ENCODE measurements at regions not wholly inside any gene's neighbourhood (a gene's known extent, or its start where the extent isn't known, plus 50 kb on each side); places are given as distances from the start of the nearest gene placed in this dataset.
A peak's percentile ranks its signal among the peaks of the same experiment; 100 is the strongest.
"Not testable (repeated sequence)": the region's sequence is repeated elsewhere in the genome, so short reads cannot be mapped to it uniquely, and the experiment has no call there.

GRCh38 chr12:74339211-74339610 lies 198.4 kb upstream of the ATXN7L3B start:
- ATAC-seq (no peak), DNase-seq (ENCODE audit: low spot score in 2 of 2) (no peak)
- H3K36me3 Mint-ChIP-seq: no peaks in the 10 kb centered on the region
- H3K4me3 Mint-ChIP-seq: no peak overlapping the region
- H3K4me1 Mint-ChIP-seq: no peaks in the 10 kb centered on the region
- H3K27ac Mint-ChIP-seq: no peak overlapping the region
- no peaks in the 10 kb centered on the region for H3K9me3 Mint-ChIP-seq

DNA sequence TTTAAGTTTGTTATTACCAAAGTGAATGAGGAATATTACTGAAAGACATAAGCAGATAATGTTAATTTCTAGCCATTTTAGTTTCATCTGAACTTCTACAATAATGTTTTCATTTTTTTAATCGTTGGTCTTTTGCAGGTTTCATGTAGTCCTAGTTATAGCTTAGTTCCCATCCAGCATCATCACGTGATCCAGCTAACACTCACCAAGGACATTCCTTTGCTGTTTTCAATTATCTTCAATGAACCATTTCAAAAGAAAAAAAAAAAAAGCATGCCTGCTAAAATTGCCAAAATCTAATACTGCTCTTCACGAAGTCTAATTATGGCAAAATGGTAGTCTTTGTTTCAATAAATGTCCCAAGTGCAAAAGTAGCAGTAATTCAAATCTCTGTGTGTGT lies 187.7 kb upstream of the ATXN7L3B start:
- Mint-ChIP-seq H3K9me3 (no peaks in the 10 kb centered on the region), H3K27ac (no peak overlapping the region), H3K4me3 (no peak overlapping the region), H3K36me3 (no peaks in the 10 kb centered on the region), H3K4me1 (no peaks in the 10 kb centered on the region)
- ATAC-seq (no peak), DNase-seq (ENCODE audit: low spot score in 2 of 2) (no peak)

- Mint-ChIP-seq H3K36me3 (no peaks in the 10 kb centered on the region), H3K4me1 (no peaks in the 10 kb centered on the region), H3K27ac (no peak overlapping the region), H3K4me3 (no peak overlapping the region), H3K9me3 (no peaks in the 10 kb centered on the region)
- ATAC-seq (peak; percentile 42), DNase-seq (ENCODE audit: low spot score in 2 of 2) (no peak)
Observed at GRCh38 chr12:74365178-74365964, 172.3 kb upstream of the ATXN7L3B start.

DNA sequence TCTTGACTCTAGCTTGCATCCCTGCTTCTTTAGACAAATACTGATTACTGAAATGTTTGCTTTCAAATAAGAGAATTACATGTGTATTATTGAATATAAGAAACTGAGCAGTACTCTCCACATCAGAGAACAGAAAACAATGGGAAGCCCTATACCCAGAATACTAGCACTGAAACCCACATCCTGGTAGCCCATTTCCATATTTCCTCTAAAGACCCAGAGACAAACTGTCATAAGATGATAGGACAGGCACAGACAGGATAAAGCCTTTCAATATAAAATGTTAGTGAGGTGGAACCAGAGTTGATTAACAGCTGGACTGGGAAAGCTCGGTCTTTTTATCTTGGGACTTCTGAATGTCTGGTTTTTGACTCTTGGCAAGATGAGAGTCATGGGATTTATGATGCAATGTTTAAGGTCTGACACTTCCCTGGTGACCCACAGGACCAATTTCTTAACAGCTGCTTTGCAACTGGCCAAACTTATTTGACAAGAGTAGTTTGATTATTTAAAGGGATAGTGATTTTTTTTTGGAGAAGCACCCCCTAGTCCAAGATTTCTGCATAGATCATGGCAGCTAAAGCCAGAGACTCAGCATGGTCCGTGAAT lies 166.9 kb upstream of the ATXN7L3B start:
- no peaks in the 10 kb centered on the region for H3K36me3 Mint-ChIP-seq
- H3K4me3 Mint-ChIP-seq: no peak overlapping the region
- no peak overlapping the region for H3K27ac Mint-ChIP-seq
- ATAC-seq (no peak), DNase-seq (ENCODE audit: low spot score in 2 of 2) (no peak)
- no peaks in the 10 kb centered on the region for H3K9me3 Mint-ChIP-seq
- no peaks in the 10 kb centered on the region for H3K4me1 Mint-ChIP-seq

GRCh38 chr12:74379114-74379513 lies 158.5 kb upstream of the ATXN7L3B start:
- Mint-ChIP-seq H3K36me3 (no peaks in the 10 kb centered on the region), H3K27ac (no peak overlapping the region), H3K9me3 (no peaks in the 10 kb centered on the region), H3K4me1 (no peaks in the 10 kb centered on the region), H3K4me3 (no peak overlapping the region)
- DNase-seq (ENCODE audit: low spot score in 2 of 2): no peak
- no peak for ATAC-seq

DNA sequence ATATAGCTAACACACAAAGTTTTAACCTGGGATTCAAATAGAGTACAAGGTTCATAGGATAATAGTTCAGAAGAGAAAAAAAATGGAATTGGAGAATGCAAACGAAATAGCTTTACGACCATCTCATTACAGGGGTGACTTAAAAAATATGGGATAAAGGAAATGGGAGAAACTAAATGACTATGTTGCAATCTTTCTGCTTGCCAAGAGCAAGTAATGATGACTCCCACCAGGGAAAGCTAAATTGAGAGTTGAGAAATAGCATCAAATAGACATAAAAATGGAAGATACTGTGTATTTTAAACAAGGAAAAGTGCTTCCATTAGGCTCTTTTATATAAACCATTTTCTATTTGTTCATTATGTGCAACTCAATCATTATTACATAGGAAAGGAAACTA lies 155.7 kb upstream of the ATXN7L3B start:
- Mint-ChIP-seq H3K4me3 (no peak overlapping the region), H3K9me3 (peaks cover 2% of the 10 kb centered on the region), H3K4me1 (no peaks in the 10 kb centered on the region), H3K27ac (no peak overlapping the region), H3K36me3 (no peaks in the 10 kb centered on the region)
- DNase-seq (ENCODE audit: low spot score in 2 of 2) (no peak), ATAC-seq (no peak)

GRCh38 chr12:74382983-74383382 lies 154.7 kb upstream of the ATXN7L3B start:
- ATAC-seq: no peak
- peaks cover 2% of the 10 kb centered on the region for H3K9me3 Mint-ChIP-seq

DNA sequence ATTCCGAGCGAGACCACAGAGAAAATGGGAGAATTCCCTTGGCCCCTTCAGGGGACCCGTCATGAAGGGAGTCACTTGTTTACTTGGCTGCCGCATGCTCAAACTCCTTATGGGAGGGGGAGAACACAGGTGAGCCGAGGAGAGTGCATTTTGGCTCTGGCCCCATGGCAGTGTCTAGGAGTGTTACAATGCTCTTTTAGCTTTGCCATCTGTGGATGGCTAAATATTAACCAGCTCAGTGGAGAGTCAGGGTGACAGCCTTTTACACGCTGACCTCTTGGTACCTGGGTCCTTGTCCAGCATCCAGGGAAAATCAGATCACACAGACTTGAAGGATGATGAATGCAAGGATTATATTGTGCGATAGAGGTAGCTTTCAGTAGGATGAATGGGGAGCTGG lies 146.4 kb upstream of the ATXN7L3B start:
- no peak for DNase-seq (ENCODE audit: low spot score in 2 of 2)
- H3K27ac Mint-ChIP-seq: no peak overlapping the region
- peak; percentile 43 for ATAC-seq
- no peak overlapping the region for H3K4me3 Mint-ChIP-seq
- H3K4me1 Mint-ChIP-seq: no peaks in the 10 kb centered on the region
- no peaks in the 10 kb centered on the region for H3K9me3 Mint-ChIP-seq
- H3K36me3 Mint-ChIP-seq: no peaks in the 10 kb centered on the region

More at GRCh38 chr12:74382983-74383382, 154.7 kb upstream of the ATXN7L3B start:
- H3K27ac Mint-ChIP-seq: no peak overlapping the region
- no peaks in the 10 kb centered on the region for H3K36me3 Mint-ChIP-seq
- DNase-seq (ENCODE audit: low spot score in 2 of 2): no peak
- no peak overlapping the region for H3K4me3 Mint-ChIP-seq
- H3K4me1 Mint-ChIP-seq: no peaks in the 10 kb centered on the region

DNA sequence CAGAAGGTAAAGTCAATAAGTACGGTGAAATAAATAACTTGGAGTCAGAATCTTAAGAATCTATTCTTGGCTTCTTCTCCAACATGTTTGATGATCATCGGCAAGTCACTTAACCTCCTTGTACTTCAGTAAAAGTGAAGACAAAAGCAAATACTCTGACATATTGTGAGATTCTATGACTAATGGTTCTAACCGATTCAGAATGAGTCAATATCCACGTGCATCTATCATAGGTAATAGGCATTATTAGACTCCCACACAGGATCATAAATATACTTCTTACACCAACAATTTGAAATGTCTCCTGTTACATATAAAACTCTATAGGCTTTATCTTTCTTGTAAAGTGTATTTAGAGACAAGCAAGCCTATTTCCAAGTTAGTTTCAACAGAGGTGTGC lies 144.4 kb upstream of the ATXN7L3B start:
- no peak for ATAC-seq
- no peaks in the 10 kb centered on the region for H3K36me3 Mint-ChIP-seq
- no peak for DNase-seq (ENCODE audit: low spot score in 2 of 2)
- no peaks in the 10 kb centered on the region for H3K4me1 Mint-ChIP-seq
- no peaks in the 10 kb centered on the region for H3K9me3 Mint-ChIP-seq
- H3K27ac Mint-ChIP-seq: no peak overlapping the region
- H3K4me3 Mint-ChIP-seq: no peak overlapping the region

GRCh38 chr12:74394647-74395046 lies 143.0 kb upstream of the ATXN7L3B start:
- H3K4me1 Mint-ChIP-seq: no peaks in the 10 kb centered on the region
- DNase-seq (ENCODE audit: low spot score in 2 of 2) (no peak), ATAC-seq (no peak)
- no peaks in the 10 kb centered on the region for H3K9me3 Mint-ChIP-seq
- no peak overlapping the region for H3K27ac Mint-ChIP-seq
- no peak overlapping the region for H3K4me3 Mint-ChIP-seq
- no peaks in the 10 kb centered on the region for H3K36me3 Mint-ChIP-seq

DNA sequence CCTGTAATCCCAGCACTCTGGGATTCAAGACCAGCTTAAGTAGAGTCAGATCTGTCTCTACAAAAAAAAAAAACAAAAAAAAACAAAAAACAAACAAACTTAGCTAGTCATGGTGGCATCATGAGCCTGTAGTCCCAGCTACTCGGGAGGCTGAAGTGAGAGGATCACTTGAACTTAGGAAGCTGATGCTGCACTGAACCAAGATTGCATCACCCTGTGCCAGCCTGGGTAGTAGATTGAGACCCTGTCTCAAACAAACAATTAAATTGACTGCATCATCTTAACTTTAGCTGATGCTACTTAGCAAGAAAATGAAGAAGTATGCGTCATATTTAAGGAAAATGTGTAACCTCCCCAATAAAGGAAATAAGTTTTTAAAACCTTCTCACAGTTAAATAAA lies 136.6 kb upstream of the ATXN7L3B start:
- ATAC-seq (no peak), DNase-seq (ENCODE audit: low spot score in 2 of 2) (no peak)
- Mint-ChIP-seq H3K36me3 (no peaks in the 10 kb centered on the region), H3K4me1 (no peaks in the 10 kb centered on the region), H3K27ac (no peak overlapping the region), H3K4me3 (no peak overlapping the region), H3K9me3 (no peaks in the 10 kb centered on the region)

GRCh38 chr12:74401966-74402365 lies 135.7 kb upstream of the ATXN7L3B start:
- ATAC-seq (no peak), DNase-seq (ENCODE audit: low spot score in 2 of 2) (no peak)
- Mint-ChIP-seq H3K4me3 (no peak overlapping the region), H3K4me1 (no peaks in the 10 kb centered on the region), H3K9me3 (no peaks in the 10 kb centered on the region), H3K27ac (no peak overlapping the region), H3K36me3 (no peaks in the 10 kb centered on the region)

DNA sequence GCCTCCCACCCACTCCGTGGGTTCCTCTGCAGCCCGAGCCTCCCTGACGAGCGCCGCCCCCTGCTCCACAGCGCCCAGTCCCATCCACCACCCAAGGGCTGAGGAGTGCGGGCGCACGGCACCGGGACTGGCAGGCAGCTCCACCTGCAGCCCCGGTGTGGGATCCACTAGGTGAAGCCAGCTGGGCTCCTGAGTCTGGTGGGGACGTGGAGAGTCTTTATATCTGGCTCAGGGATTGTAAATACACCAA lies 134.5 kb upstream of the ATXN7L3B start:
- DNase-seq (ENCODE audit: low spot score in 2 of 2); H3K36me3 Mint-ChIP-seq; H3K4me3 Mint-ChIP-seq; H3K27ac Mint-ChIP-seq; H3K4me1 Mint-ChIP-seq; ATAC-seq; H3K9me3 Mint-ChIP-seq: not testable (repeated sequence)

DNA sequence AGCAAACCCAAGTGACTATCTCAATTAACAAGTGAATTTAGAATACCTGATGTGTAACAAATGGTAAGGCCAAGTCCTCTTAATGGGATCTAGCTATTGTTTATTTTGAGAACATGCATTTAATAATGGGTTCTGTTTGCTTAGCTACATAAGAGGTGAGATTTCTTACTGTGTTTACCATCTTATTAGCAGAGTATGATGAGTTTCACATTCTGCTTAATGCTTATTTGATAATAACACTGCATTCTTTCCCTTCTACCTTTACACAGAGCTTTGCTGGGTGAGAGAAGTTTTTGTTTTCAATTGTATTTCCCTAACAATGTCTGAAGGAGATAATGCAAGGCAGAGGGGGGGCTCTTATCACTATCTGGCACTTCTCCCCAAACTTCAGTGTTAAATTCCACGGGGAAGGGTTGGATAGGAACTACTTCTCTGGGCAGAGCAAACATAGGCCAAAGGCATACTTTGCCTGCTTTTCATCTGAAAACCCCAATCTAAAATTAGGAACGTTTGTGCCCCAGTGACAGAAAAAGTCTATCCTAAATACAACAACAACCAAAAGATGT lies 129.0 kb upstream of the ATXN7L3B start:
- no peak for DNase-seq (ENCODE audit: low spot score in 2 of 2)
- H3K27ac Mint-ChIP-seq: no peak overlapping the region
- no peaks in the 10 kb centered on the region for H3K36me3 Mint-ChIP-seq

GRCh38 chr12:74412606-74413230 lies 124.9 kb upstream of the ATXN7L3B start:
- ATAC-seq: no peak
- no peak overlapping the region for H3K27ac Mint-ChIP-seq
- H3K4me1 Mint-ChIP-seq: no peaks in the 10 kb centered on the region
- no peaks in the 10 kb centered on the region for H3K36me3 Mint-ChIP-seq
- H3K4me3 Mint-ChIP-seq: no peak overlapping the region
- H3K9me3 Mint-ChIP-seq: no peaks in the 10 kb centered on the region
- DNase-seq (ENCODE audit: low spot score in 2 of 2): no peak

More for the DNA sequence above, 129.0 kb upstream of the ATXN7L3B start:
- H3K4me3 Mint-ChIP-seq: no peak overlapping the region
- no peak for ATAC-seq
- no peaks in the 10 kb centered on the region for H3K9me3 Mint-ChIP-seq
- no peaks in the 10 kb centered on the region for H3K4me1 Mint-ChIP-seq

GRCh38 chr12:74415633-74416032 lies 122.0 kb upstream of the ATXN7L3B start:
- no peak overlapping the region for H3K4me3 Mint-ChIP-seq
- H3K9me3 Mint-ChIP-seq: no peaks in the 10 kb centered on the region
- DNase-seq (ENCODE audit: low spot score in 2 of 2) (no peak), ATAC-seq (no peak)
- no peaks in the 10 kb centered on the region for H3K36me3 Mint-ChIP-seq
- no peak overlapping the region for H3K27ac Mint-ChIP-seq
- H3K4me1 Mint-ChIP-seq: no peaks in the 10 kb centered on the region

All from stimulated activated effector memory CD8-positive, alpha-beta T cell treated with anti-CD3 and anti-CD28 coated beads, Interleukin-12 subunit alpha, Interleukin-12 subunit beta, amount 100 ng/mL, for 72 hours (primary cell).